Thoracic aorta (tissue), 2 donors: ENCODE measurements at regions not wholly inside any gene's neighbourhood (a gene's known extent, or its start where the extent isn't known, plus 50 kb on each side); places are given as distances from the start of the nearest gene placed in this dataset.

ENCODE experiments used
- ATAC-seq: fragments of 150-250 bp; one replicate; pipeline ENCODE4 v1.8.0; 2017; ENCODE audit warnings: low read depth; ENCODE audit not compliant: insufficient number of reproducible peaks, low FRiP score
- DNase-seq: peaks from one replicate; pipeline ENCODE4 v3.0.0-alpha.2; 2020; ENCODE audit warnings: low spot score
- H3K27ac ChIP-seq, 2 donors: fragments of 200-600 bp; sonication (generic); 1 replicate in 1 of 2; 2 replicates in 1 of 2; pipeline ENCODE4 v1.5.1; 2016; ENCODE audit warnings: mild to moderate bottlenecking in 2 of 2, moderate library complexity in 2 of 2
- H3K27me3 ChIP-seq: fragments of 200-600 bp; sonication (generic); replicated peaks from 2 replicates; pipeline ENCODE4 v1.6.0; 2016; ENCODE audit warnings: mild to moderate bottlenecking; ENCODE audit not compliant: insufficient read depth
- H3K36me3 ChIP-seq: fragments of 200-600 bp; sonication (generic); one replicate; pipeline ENCODE4 v1.5.1; 2016
- H3K4me1 ChIP-seq, 2 donors: fragments of 200-600 bp; sonication (generic); 1 replicate in 1 of 2; 2 replicates in 1 of 2; pipeline versions ENCODE4 v1.5.1 to v1.6.0; 2016; ENCODE audit warnings: low read depth in 2 of 2, mild to moderate bottlenecking in 1 of 2; ENCODE audit not compliant: control insufficient read depth in 1 of 2
- H3K4me3 ChIP-seq: fragments of 200-600 bp; sonication (generic); 2 replicates; pipeline ENCODE4 v1.5.1; 2016; ENCODE audit warnings: mild to moderate bottlenecking
- H3K9me3 ChIP-seq: fragments of 200-600 bp; sonication (generic); 2 replicates; pipeline ENCODE4 v1.5.1; 2016
- CTCF ChIP-seq: fragments of 200-600 bp; sonication (generic); IDR thresholded peaks from one replicate; pipeline ENCODE4 v1.5.1; 2019; ENCODE audit warnings: antibody characterized with exemption

- Histone ChIP-seq H3K27ac (no peak overlapping the region), H3K4me3 (no peak overlapping the region), H3K9me3 (no peaks in the 10 kb centered on the region), H3K27me3 (no peaks in the 10 kb centered on the region), H3K36me3 (no peaks in the 10 kb centered on the region), H3K4me1 (no peaks in the 10 kb centered on the region)
- no peak for ATAC-seq
- no peak for TF ChIP-seq CTCF
- no peak for DNase-seq
These were observed 791.3 kb upstream of the SOX9 start for GRCh38 chr17:71329310-71330098.

DNA sequence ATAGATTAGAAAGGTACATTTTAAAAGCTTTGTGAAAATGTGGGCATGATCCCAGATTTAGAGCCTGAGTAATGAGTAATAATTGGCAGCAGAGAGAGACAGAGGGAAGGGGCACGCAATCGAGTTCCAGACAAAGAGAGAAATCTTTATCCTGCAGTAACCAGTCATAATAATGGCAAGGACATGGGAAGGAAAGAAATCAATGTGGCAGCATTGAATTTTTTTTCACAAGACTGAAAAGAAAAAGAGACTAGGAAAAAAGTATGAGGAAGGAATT lies 790.8 kb upstream of the SOX9 start:
- ATAC-seq (no peak), DNase-seq (no peak)
- Histone ChIP-seq H3K4me1 (no peaks in the 10 kb centered on the region), H3K27me3 (no peaks in the 10 kb centered on the region), H3K9me3 (no peaks in the 10 kb centered on the region), H3K27ac (no peak overlapping the region), H3K36me3 (no peaks in the 10 kb centered on the region), H3K4me3 (no peak overlapping the region)
- no peak for TF ChIP-seq CTCF

- H3K4me1 ChIP-seq = no peaks in the 10 kb centered on the region
- no peak overlapping the region for H3K4me3 ChIP-seq
- TF ChIP-seq CTCF = no peak
- ATAC-seq (no peak), DNase-seq (no peak)
- no peaks in the 10 kb centered on the region for H3K9me3 ChIP-seq
- H3K27me3 ChIP-seq = no peaks in the 10 kb centered on the region
- no peak overlapping the region for H3K27ac ChIP-seq
- H3K36me3 ChIP-seq = no peaks in the 10 kb centered on the region
These were observed 789.0 kb upstream of the SOX9 start for GRCh38 chr17:71331754-71332325.

GRCh38 chr17:71334048-71334751 lies 786.6 kb upstream of the SOX9 start:
- no peaks in the 10 kb centered on the region for H3K4me1 ChIP-seq
- ATAC-seq = no peak
- no peak for TF ChIP-seq CTCF
- H3K27me3 ChIP-seq = no peaks in the 10 kb centered on the region
- H3K4me3 ChIP-seq = no peak overlapping the region
- no peaks in the 10 kb centered on the region for H3K36me3 ChIP-seq
- DNase-seq = no peak
- no peaks in the 10 kb centered on the region for H3K9me3 ChIP-seq
- no peak overlapping the region for H3K27ac ChIP-seq

DNA sequence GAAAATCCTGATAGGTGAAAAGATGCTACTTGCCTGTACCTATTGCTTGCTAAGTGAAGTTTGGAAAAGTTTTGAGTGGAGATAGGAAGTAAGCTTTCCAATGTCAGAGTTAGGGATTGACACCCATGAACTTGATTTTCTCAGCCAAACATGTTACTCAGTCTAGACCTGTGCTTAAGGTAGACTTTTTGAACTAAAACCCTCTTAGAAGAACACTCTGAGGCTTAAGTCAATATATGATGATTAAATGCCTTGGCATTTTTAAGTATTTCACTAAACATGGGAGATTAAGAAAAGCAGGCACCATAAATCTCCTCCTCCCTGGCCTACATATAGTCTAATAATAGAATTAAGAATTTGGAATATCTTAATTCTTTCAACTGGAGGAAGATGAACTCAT lies 785.6 kb upstream of the SOX9 start:
- H3K4me1 ChIP-seq = no peaks in the 10 kb centered on the region
- H3K27ac ChIP-seq = no peak overlapping the region
- H3K9me3 ChIP-seq = no peaks in the 10 kb centered on the region
- TF ChIP-seq CTCF = no peak
- DNase-seq = no peak
- no peak overlapping the region for H3K4me3 ChIP-seq
- H3K36me3 ChIP-seq = no peaks in the 10 kb centered on the region
- H3K27me3 ChIP-seq = no peaks in the 10 kb centered on the region
- no peak for ATAC-seq
